HepG2 (cell line): ENCODE measurements at regions not wholly inside any gene's neighbourhood (a gene's known extent, or its start where the extent isn't known, plus 50 kb on each side); places are given as distances from the start of the nearest gene placed in this dataset.
A peak's percentile ranks its signal among the peaks of the same experiment; 100 is the strongest.

Experiments used
- CC2D1A ChIP-seq: sonication (generic); formaldehyde crosslinking; IDR thresholded peaks from 2 replicates; pipeline ENCODE4 v1.8.1; 2023; ENCODE audit warnings: mild to moderate bottlenecking, missing genetic modification reagents
- GRHL1 ChIP-seq: sonication (generic); formaldehyde crosslinking; conservative IDR thresholded peaks from 2 replicates; pipeline ENCODE4 v1.8.0; 2022; ENCODE audit warnings: missing genetic modification reagents
- HIVEP1 ChIP-seq: sonication (generic); formaldehyde crosslinking; IDR thresholded peaks from 2 replicates; pipeline ENCODE4 v1.4.0; 2020; ENCODE audit warnings: mild to moderate bottlenecking, missing genetic modification reagents
- HMGXB3 ChIP-seq: sonication (generic); formaldehyde crosslinking; IDR thresholded peaks from 2 replicates; pipeline ENCODE4 v1.4.0; 2020; ENCODE audit warnings: missing genetic modification reagents, borderline replicate concordance
- KAT2B ChIP-seq: fragments of 150-350 bp; IDR thresholded peaks from 2 replicates; pipeline ENCODE4 v1.6.1; 2014; ENCODE audit warnings: low read depth, low read length, borderline replicate concordance
- POLR2AphosphoS5 ChIP-seq: IDR thresholded peaks from 2 replicates; pipeline ENCODE4 v1.6.1; 2012; ENCODE audit warnings: low read depth, low read length
- PREB ChIP-seq: sonication (generic); formaldehyde crosslinking; IDR thresholded peaks from 2 replicates; pipeline ENCODE4 v1.4.0; 2020; ENCODE audit warnings: missing genetic modification reagents
- RARG ChIP-seq: sonication (generic); formaldehyde crosslinking; IDR thresholded peaks from 2 replicates; pipeline ENCODE4 v1.4.0; 2020; ENCODE audit warnings: low read depth, mild to moderate bottlenecking, missing genetic modification reagents
- REPIN1 ChIP-seq: sonication (generic); formaldehyde crosslinking; IDR thresholded peaks from 2 replicates; pipeline ENCODE4 v1.8.0; 2022; ENCODE audit warnings: missing genetic modification reagents, low read depth, mild to moderate bottlenecking, borderline replicate concordance
- SALL1 ChIP-seq: sonication (generic); formaldehyde crosslinking; IDR thresholded peaks from 2 replicates; pipeline ENCODE4 v1.8.0; 2022; ENCODE audit warnings: mild to moderate bottlenecking, missing genetic modification reagents
- ZBED4 ChIP-seq: sonication (generic); formaldehyde crosslinking; IDR thresholded peaks from 2 replicates; pipeline ENCODE4 v1.4.0; 2020; ENCODE audit warnings: missing genetic modification reagents, borderline replicate concordance
- ZNF414 ChIP-seq: sonication (generic); formaldehyde crosslinking; IDR thresholded peaks from 2 replicates; pipeline ENCODE4 v1.5.0; 2020; ENCODE audit warnings: missing genetic modification reagents
- ZNF431 ChIP-seq: sonication (generic); formaldehyde crosslinking; IDR thresholded peaks from 2 replicates; pipeline ENCODE4 v1.9.0; 2022; ENCODE audit warnings: missing genetic modification reagents, low read depth, mild to moderate bottlenecking, borderline replicate concordance
- ZNF530 ChIP-seq: sonication (generic); formaldehyde crosslinking; IDR thresholded peaks from 2 replicates; pipeline ENCODE4 v1.5.0; 2020; ENCODE audit warnings: low read depth, mild to moderate bottlenecking, missing genetic modification reagents
- ZNF749 ChIP-seq: sonication (generic); formaldehyde crosslinking; IDR thresholded peaks from 2 replicates; pipeline ENCODE4 v1.8.0; 2022; ENCODE audit warnings: mild to moderate bottlenecking, missing genetic modification reagents, moderate library complexity, borderline replicate concordance
- ZNF792 ChIP-seq: IDR thresholded peaks from 2 replicates; pipeline ENCODE4 v1.6.1; 2016

GRCh38 chr5:88140856-88141752, 127.5 kb downstream of the TMEM161B start (continued):
- TF ChIP-seq PREB: no peak
- TF ChIP-seq HMGXB3: peak; percentile 36; the same call in 1 of the 2 replicates
- TF ChIP-seq RARG: no peak
- no peak for TF ChIP-seq HIVEP1 (CRISPR knock-in tag)
- no peak for TF ChIP-seq CC2D1A
- TF ChIP-seq ZNF431 (CRISPR knock-in tag): no peak
- no peak for TF ChIP-seq KAT2B
- peak; percentile 52 for TF ChIP-seq POLR2AphosphoS5
- TF ChIP-seq SALL1 (CRISPR knock-in tag): peak; percentile 8; the same call in 1 of the 2 replicates
- no peak for TF ChIP-seq ZNF530 (CRISPR knock-in tag)
- TF ChIP-seq ZNF749 (CRISPR knock-in tag): no peak
- TF ChIP-seq ZNF414 (CRISPR knock-in tag): no peak
- TF ChIP-seq GRHL1 (CRISPR knock-in tag): no peak
- no peak for TF ChIP-seq ZNF792 (CRISPR knock-in tag)
- TF ChIP-seq ZBED4 (CRISPR knock-in tag): no peak
- 0 out of 2 replicates have a peak, but pooled peaks have one; percentile 44 for TF ChIP-seq REPIN1
